UCSD-AML1 (cell line): ENCODE measurements at regions not wholly inside any gene's neighbourhood (a gene's known extent, or its start where the extent isn't known, plus 50 kb on each side); places are given as distances from the start of the nearest gene placed in this dataset.
A peak's percentile ranks its signal among the peaks of the same experiment; 100 is the strongest.
"Not testable (repeated sequence)": the region's sequence is repeated elsewhere in the genome, so short reads cannot be mapped to it uniquely, and the experiment has no call there.

ENCODE experiments used
- DNase-seq: peaks from one replicate; lab custom pipeline; 2025; ENCODE audit not compliant: unreplicated experiment; lab: John Stamatoyannopoulos, UW

GRCh38 chr12:124654666-124655047 lies 87.2 kb upstream of the NCOR2 start:
- DNase-seq = no peak

GRCh38 chr12:124653169-124653931 lies 85.9 kb upstream of the NCOR2 start:
- peak; percentile 35 for DNase-seq

- DNase-seq = no peak
Measured at GRCh38 chr12:124652661-124653060, 85.2 kb upstream of the NCOR2 start.

GRCh38 chr12:124651516-124652273 lies 84.3 kb upstream of the NCOR2 start:
- DNase-seq = no peak

- no peak for DNase-seq
Measured at GRCh38 chr12:124650912-124651311, 83.5 kb upstream of the NCOR2 start.

GRCh38 chr12:124648710-124649384 lies 81.4 kb upstream of the NCOR2 start:
- no peak for DNase-seq

- DNase-seq = no peak
Measured at GRCh38 chr12:124647316-124647715, 79.9 kb upstream of the NCOR2 start.

- peak; percentile 35 for DNase-seq
Measured at GRCh38 chr12:124646385-124647230, 79.2 kb upstream of the NCOR2 start.

- no peak for DNase-seq
Measured at GRCh38 chr12:124645530-124646244, 78.3 kb upstream of the NCOR2 start.

GRCh38 chr12:124643768-124644167 lies 76.4 kb upstream of the NCOR2 start:
- DNase-seq = not testable (repeated sequence)

GRCh38 chr12:124642105-124642504 lies 74.7 kb upstream of the NCOR2 start:
- no peak for DNase-seq

GRCh38 chr12:124641591-124641990 lies 74.2 kb upstream of the NCOR2 start:
- no peak for DNase-seq

GRCh38 chr12:124640056-124640455 lies 72.6 kb upstream of the NCOR2 start:
- no peak for DNase-seq

- no peak for DNase-seq
Measured at GRCh38 chr12:124639122-124639806, 71.9 kb upstream of the NCOR2 start.

- DNase-seq = no peak
Measured at GRCh38 chr12:124637581-124637981, 70.2 kb upstream of the NCOR2 start.

- DNase-seq = no peak
Measured at GRCh38 chr12:124637163-124637562, 69.8 kb upstream of the NCOR2 start.

GRCh38 chr12:124636138-124636978 lies 68.9 kb upstream of the NCOR2 start:
- no peak for DNase-seq

- no peak for DNase-seq
Measured at GRCh38 chr12:124635316-124635715, 67.9 kb upstream of the NCOR2 start.
